OCI-LY3 (cell line): ENCODE measurements at regions not wholly inside any gene's neighbourhood (a gene's known extent, or its start where the extent isn't known, plus 50 kb on each side); places are given as distances from the start of the nearest gene placed in this dataset.
"Not testable (repeated sequence)": the region's sequence is repeated elsewhere in the genome, so short reads cannot be mapped to it uniquely, and the experiment has no call there.

Experiments
- H2AFZ ChIP-seq: fragments of 200-600, 300-600 bp; shearing (Covaris generic); 2 replicates; pipeline ENCODE4 v1.6.0; 2014; ENCODE audit warnings: antibody characterized with exemption, low read depth, low read length
- H3K27ac ChIP-seq: fragments of 200-600, 300-600 bp; sonication (generic); 2 replicates; pipeline ENCODE4 v1.5.1; 2014; ENCODE audit warnings: mild to moderate bottlenecking, low read length, moderate library complexity, mixed read lengths
- H3K27me3 ChIP-seq: fragments of 200-600, 300-600 bp; sonication (generic); 2 replicates; pipeline ENCODE4 v1.6.1; 2014; ENCODE audit warnings: low read depth, low read length, mixed read lengths
- H3K36me3 ChIP-seq: fragments of 200-600, 300-600 bp; sonication (generic); replicated peaks from 2 replicates; pipeline ENCODE3; 2014; ENCODE audit warnings: low read depth, low read length, mixed read lengths
- H3K4me1 ChIP-seq: fragments of 300-600, 200-600 bp; sonication (generic); 2 replicates; pipeline ENCODE4 v1.6.1; 2014; ENCODE audit warnings: low read length, mixed read lengths
- H3K4me2 ChIP-seq: fragments of 200-600, 300-600 bp; sonication (generic); 2 replicates; pipeline ENCODE4 v1.6.1; 2014; ENCODE audit warnings: low read length, mixed read lengths
- H3K4me3 ChIP-seq: fragments of 300-600, 200-600 bp; sonication (generic); 2 replicates; pipeline ENCODE4 v1.5.1; 2014; ENCODE audit warnings: antibody characterized with exemption, mild to moderate bottlenecking, low read length, moderate library complexity
- H3K79me2 ChIP-seq: fragments of 300-600, 200-600 bp; shearing (Covaris generic); 2 replicates; pipeline ENCODE4 v1.6.1; 2014; ENCODE audit warnings: mild to moderate bottlenecking, low read length, mixed read lengths
- H3K9ac ChIP-seq: fragments of 300-600, 200-600 bp; shearing (Covaris generic); 2 replicates; pipeline ENCODE4 v1.6.0; 2014; ENCODE audit warnings: mild to moderate bottlenecking, low read length, moderate library complexity
- H3K9me3 ChIP-seq: fragments of 200-600, 300-600 bp; shearing (Covaris generic); 2 replicates; pipeline ENCODE4 v1.6.1; 2014; ENCODE audit warnings: low read length, mixed read lengths; ENCODE audit not compliant: insufficient read depth
- H4K20me1 ChIP-seq: fragments of 200-600, 300-600 bp; sonication (generic); 2 replicates; pipeline ENCODE4 v1.6.1; 2016; ENCODE audit warnings: low read length, mixed read lengths; ENCODE audit not compliant: insufficient read depth
- CTCF ChIP-seq: fragments of 200-600, 300-600 bp; sonication (generic); IDR thresholded peaks from 2 replicates; pipeline ENCODE4 v1.5.1; 2014; ENCODE audit warnings: antibody characterized with exemption, low read length, low read depth
- EZH2phosphoT487 ChIP-seq: fragments of 200-600 bp; shearing (Covaris generic); IDR thresholded peaks from 2 replicates; pipeline ENCODE4 v1.6.1; 2018; ENCODE audit warnings: antibody characterized with exemption, mixed run types, low read depth

- H3K27ac ChIP-seq = no peak overlapping the region
- no peak overlapping the region for H2AFZ ChIP-seq
- H3K4me2 ChIP-seq = no peak overlapping the region
- H3K79me2 ChIP-seq = no peaks in the 10 kb centered on the region
- H3K36me3 ChIP-seq = no peaks in the 10 kb centered on the region
- H3K4me3 ChIP-seq = no peak overlapping the region
- no peaks in the 10 kb centered on the region for H3K9me3 ChIP-seq
- H4K20me1 ChIP-seq = no peaks in the 10 kb centered on the region
- peaks cover 20% of the 10 kb centered on the region for H3K4me1 ChIP-seq
- TF ChIP-seq CTCF (no peak), EZH2phosphoT487 (no peak)
- no peak overlapping the region for H3K9ac ChIP-seq
- H3K27me3 ChIP-seq = peaks cover 7% of the 10 kb centered on the region; the same call in 1 of the 2 replicates
Observed at GRCh38 chr11:119572481-119573424, 149.8 kb upstream of the THY1 start.

- H3K36me3 ChIP-seq = no peaks in the 10 kb centered on the region
- H3K4me2 ChIP-seq = no peak overlapping the region
- TF ChIP-seq EZH2phosphoT487 (no peak), CTCF (no peak)
- H3K9me3 ChIP-seq = no peaks in the 10 kb centered on the region
- peaks cover 28% of the 10 kb centered on the region for H3K4me1 ChIP-seq
- no peaks in the 10 kb centered on the region for H3K79me2 ChIP-seq
- H2AFZ ChIP-seq = no peak overlapping the region
- H3K9ac ChIP-seq = no peak overlapping the region
- no peaks in the 10 kb centered on the region for H3K27me3 ChIP-seq
- no peak overlapping the region for H3K4me3 ChIP-seq
- no peak overlapping the region for H3K27ac ChIP-seq
- H4K20me1 ChIP-seq = no peaks in the 10 kb centered on the region
Observed at GRCh38 chr11:119571311-119571710, 148.3 kb upstream of the THY1 start.

GRCh38 chr11:119567688-119568582 is 145.0 kb upstream of the THY1 start:
- Histone ChIP-seq H3K27me3 (no peaks in the 10 kb centered on the region), H3K36me3 (no peaks in the 10 kb centered on the region), H3K9me3 (no peaks in the 10 kb centered on the region), H3K4me2 (peak overlapping the region; percentile 63), H2AFZ (peak overlapping the region; percentile 63), H4K20me1 (no peaks in the 10 kb centered on the region), H3K4me3 (peak overlapping the region; percentile 42), H3K27ac (peak overlapping the region; percentile 64), H3K4me1 (peaks cover 20% of the 10 kb centered on the region), H3K79me2 (no peaks in the 10 kb centered on the region), H3K9ac (peak overlapping the region; percentile 33; the same call in 1 of the 2 replicates)
- TF ChIP-seq CTCF = no peak
- no peak for TF ChIP-seq EZH2phosphoT487

- peaks cover 20% of the 10 kb centered on the region for H3K4me1 ChIP-seq
- no peaks in the 10 kb centered on the region for H3K27me3 ChIP-seq
- H3K9ac ChIP-seq = no peak overlapping the region
- H3K27ac ChIP-seq = no peak overlapping the region
- H3K36me3 ChIP-seq = no peaks in the 10 kb centered on the region
- no peak overlapping the region for H3K4me2 ChIP-seq
- no peaks in the 10 kb centered on the region for H3K9me3 ChIP-seq
- no peaks in the 10 kb centered on the region for H3K79me2 ChIP-seq
- TF ChIP-seq CTCF (no peak), EZH2phosphoT487 (no peak)
- H2AFZ ChIP-seq = no peak overlapping the region
- no peaks in the 10 kb centered on the region for H4K20me1 ChIP-seq
- H3K4me3 ChIP-seq = no peak overlapping the region
Observed at GRCh38 chr11:119566319-119566718, 143.3 kb upstream of the THY1 start.

GRCh38 chr11:119565693-119566092 is 142.7 kb upstream of the THY1 start:
- not testable (repeated sequence) for H3K9me3 ChIP-seq, H3K27ac ChIP-seq, H4K20me1 ChIP-seq, H3K79me2 ChIP-seq, H2AFZ ChIP-seq, H3K36me3 ChIP-seq, H3K4me2 ChIP-seq, H3K4me3 ChIP-seq, H3K9ac ChIP-seq, H3K27me3 ChIP-seq
- peaks cover 20% of the 10 kb centered on the region for H3K4me1 ChIP-seq
